Activated naive CD8-positive, alpha-beta T cell treated with anti-CD3 and anti-CD28 coated beads, Interleukin-2, amount 50 U/mL, for 24 hours (primary cell): ENCODE measurements at regions not wholly inside any gene's neighbourhood (a gene's known extent, or its start where the extent isn't known, plus 50 kb on each side); places are given as distances from the start of the nearest gene placed in this dataset.
"Not testable (repeated sequence)": the region's sequence is repeated elsewhere in the genome, so short reads cannot be mapped to it uniquely, and the experiment has no call there.

ENCODE experiments used
- ATAC-seq: fragments of 150-1000 bp; cut with Tn5 transposase; one replicate; pipeline ENCODE4 v1.10.0; 2021
- DNase-seq: peaks from one replicate; pipeline ENCODE4 v3.0.0; 2021
- H3K27ac Mint-ChIP-seq: one replicate; pipeline ENCODE4 v1.8.0; 2021; ENCODE audit warnings: mild to moderate bottlenecking, mixed read lengths
- H3K27me3 Mint-ChIP-seq: one replicate; pipeline ENCODE4 v1.8.0; 2021; ENCODE audit warnings: mixed read lengths
- H3K36me3 Mint-ChIP-seq: one replicate; pipeline ENCODE4 v1.8.0; 2021; ENCODE audit warnings: low read depth, mixed read lengths
- H3K4me1 Mint-ChIP-seq: one replicate; pipeline ENCODE4 v1.8.0; 2021; ENCODE audit warnings: mixed read lengths
- H3K4me3 Mint-ChIP-seq: one replicate; pipeline ENCODE4 v1.8.0; 2021; ENCODE audit warnings: mild to moderate bottlenecking, moderate library complexity, mixed read lengths
- H3K9me3 Mint-ChIP-seq: one replicate; pipeline ENCODE4 v1.8.0; 2021; ENCODE audit warnings: mixed read lengths

DNA sequence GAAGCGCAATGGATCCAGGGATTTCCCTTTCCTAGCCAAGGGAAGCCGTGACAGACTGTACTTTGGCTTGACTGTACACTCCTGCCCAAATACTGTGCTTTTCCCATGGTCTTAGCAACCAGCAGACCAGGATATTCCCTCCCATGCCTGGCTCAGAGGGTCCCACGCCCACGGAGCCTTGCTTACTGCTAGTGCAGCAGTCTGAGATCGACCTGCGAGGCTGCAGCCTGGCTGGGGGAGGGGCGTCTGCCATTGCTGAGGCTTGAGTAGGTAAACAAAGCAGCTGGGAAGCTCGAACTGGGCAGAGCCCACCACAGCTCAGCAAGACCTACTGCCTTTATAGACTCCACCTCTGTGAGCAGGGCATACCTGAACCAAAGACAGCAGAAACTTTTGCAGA, 155.4 kb downstream of the JRKL start:
- H3K36me3 Mint-ChIP-seq, H3K27me3 Mint-ChIP-seq, H3K9me3 Mint-ChIP-seq, DNase-seq, H3K4me1 Mint-ChIP-seq, H3K4me3 Mint-ChIP-seq, H3K27ac Mint-ChIP-seq, ATAC-seq: not testable (repeated sequence)

DNA sequence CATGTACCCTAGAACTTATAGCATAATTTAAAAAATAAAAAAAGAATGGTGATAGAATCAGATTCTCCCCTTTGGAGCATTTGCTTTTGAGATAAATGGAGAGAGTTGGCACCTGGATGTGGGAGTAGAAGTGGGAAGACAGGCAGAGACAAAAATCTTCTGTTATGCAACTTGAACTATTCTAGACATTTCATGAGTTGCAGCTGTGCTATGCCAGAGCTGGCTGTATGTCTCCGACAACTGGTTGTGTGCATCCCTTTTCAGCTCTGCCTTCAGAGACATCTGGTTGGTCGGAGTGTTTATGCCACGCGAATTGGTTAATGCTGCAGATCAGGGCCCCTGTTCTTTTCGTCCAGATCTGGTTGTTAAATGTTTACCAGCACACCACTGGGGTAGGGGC, 161.3 kb downstream of the JRKL start:
- H3K9me3 Mint-ChIP-seq, result no peaks in the 10 kb centered on the region

DNA sequence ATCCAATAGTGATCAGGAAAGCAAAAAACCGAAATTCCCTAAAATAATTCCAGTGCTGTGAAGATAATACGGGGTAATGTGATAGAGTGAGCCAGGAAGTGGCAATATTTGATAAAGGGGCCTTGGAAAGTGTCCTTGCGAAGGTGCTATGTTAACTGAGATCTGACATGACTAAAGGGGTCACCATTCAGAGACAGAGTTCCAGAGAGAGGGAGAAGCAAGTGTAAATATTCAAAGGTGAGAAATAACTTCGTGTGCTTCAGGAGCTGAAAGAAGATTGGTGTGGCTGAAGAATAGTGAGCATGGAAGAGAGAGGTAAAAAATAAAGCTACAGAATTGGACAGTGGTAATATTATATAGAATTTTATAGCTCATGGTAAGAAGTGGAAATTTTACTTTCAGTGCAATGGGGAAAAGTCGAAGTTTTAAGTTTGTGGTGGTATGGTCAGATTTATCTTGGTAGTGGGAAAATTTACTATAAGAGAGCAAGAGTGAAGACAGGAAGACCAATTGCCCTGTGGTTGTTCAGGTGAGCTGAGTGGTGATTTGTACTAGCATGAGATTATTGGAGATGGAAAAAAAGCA, 164.5 kb downstream of the JRKL start:
- Mint-ChIP-seq H3K27me3 (no peaks in the 10 kb centered on the region), H3K36me3 (no peaks in the 10 kb centered on the region), H3K4me1 (no peaks in the 10 kb centered on the region), H3K4me3 (no peak overlapping the region), H3K9me3 (no peaks in the 10 kb centered on the region), H3K27ac (no peak overlapping the region)
- DNase-seq, result no peak
- no peak for ATAC-seq

More for the DNA sequence above, 161.3 kb downstream of the JRKL start:
- ATAC-seq (no peak), DNase-seq (no peak)
- Mint-ChIP-seq H3K27ac (no peak overlapping the region), H3K27me3 (no peaks in the 10 kb centered on the region), H3K36me3 (no peaks in the 10 kb centered on the region), H3K4me1 (no peaks in the 10 kb centered on the region), H3K4me3 (no peak overlapping the region)

DNA sequence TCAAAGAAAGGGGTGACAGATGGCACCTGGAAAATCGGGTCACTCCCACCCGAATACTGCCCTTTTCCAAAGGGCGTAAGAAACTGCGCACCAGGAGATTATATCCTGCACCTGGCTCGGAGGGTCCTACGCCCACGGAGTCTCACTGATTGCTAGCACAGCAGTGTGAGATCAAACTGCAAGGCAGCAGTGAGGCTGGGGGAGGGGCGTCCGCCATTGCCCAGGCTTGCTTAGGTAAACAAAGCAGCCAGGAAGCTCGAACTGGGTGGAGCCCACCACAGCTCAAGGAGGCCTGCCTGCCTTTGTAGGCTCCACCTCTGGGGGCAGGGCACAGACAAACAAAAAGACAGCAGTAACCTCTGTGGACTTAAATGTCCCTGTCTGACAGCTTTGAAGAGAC, 166.0 kb downstream of the JRKL start:
- H3K4me1 Mint-ChIP-seq, DNase-seq, ATAC-seq, H3K9me3 Mint-ChIP-seq, H3K27me3 Mint-ChIP-seq, H3K36me3 Mint-ChIP-seq, H3K4me3 Mint-ChIP-seq, H3K27ac Mint-ChIP-seq: not testable (repeated sequence)

- not testable (repeated sequence) for H3K36me3 Mint-ChIP-seq, H3K27me3 Mint-ChIP-seq, H3K27ac Mint-ChIP-seq, H3K4me1 Mint-ChIP-seq, ATAC-seq, H3K4me3 Mint-ChIP-seq, H3K9me3 Mint-ChIP-seq, DNase-seq
Measured at GRCh38 chr11:96560727-96561126, 170.9 kb downstream of the JRKL start.

DNA sequence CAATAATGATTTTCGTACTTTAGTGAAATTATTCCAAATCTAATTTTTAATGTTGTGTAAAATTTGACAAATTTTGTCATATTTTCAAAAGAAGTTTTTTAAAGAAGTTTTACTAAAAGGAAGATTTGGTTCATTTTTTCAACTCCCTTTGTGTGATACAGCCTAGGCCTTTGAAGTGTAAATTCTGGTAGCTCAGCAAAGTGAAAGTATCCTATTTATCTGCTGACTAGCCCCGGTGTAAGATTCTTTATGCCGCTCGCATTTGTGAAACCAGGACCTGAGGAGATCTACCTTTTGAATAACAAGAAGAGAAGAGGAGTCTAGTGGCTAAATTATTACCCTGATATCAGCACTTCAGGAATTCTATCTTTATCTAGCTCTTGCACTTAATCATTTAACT, 177.4 kb downstream of the JRKL start:
- no peaks in the 10 kb centered on the region for H3K27me3 Mint-ChIP-seq
- H3K36me3 Mint-ChIP-seq, result no peaks in the 10 kb centered on the region
- no peaks in the 10 kb centered on the region for H3K4me1 Mint-ChIP-seq
- H3K4me3 Mint-ChIP-seq, result no peak overlapping the region
- no peaks in the 10 kb centered on the region for H3K9me3 Mint-ChIP-seq
- ATAC-seq (no peak), DNase-seq (no peak)
- H3K27ac Mint-ChIP-seq, result no peak overlapping the region

DNA sequence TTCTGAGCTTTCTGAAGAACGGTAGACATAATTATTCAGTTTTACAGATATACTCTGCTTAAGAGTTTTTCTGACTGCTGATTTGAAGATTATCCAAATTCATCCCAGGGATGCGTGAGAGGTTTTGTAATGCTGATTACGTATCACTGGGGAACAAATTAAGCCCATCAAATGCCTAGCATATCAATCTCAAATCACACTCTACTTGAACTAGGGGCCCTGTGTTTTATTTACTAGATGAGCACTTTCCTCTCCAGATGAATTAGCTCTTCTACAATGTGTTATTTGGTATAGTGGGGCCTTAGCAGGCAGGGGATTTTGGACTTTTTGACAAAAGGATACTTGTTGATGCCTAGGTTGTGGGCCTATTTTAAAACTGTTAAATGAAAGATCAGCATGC, 177.9 kb downstream of the JRKL start:
- H3K9me3 Mint-ChIP-seq, result no peaks in the 10 kb centered on the region
- no peaks in the 10 kb centered on the region for H3K4me1 Mint-ChIP-seq
- no peaks in the 10 kb centered on the region for H3K36me3 Mint-ChIP-seq
- H3K27ac Mint-ChIP-seq, result no peak overlapping the region
- H3K27me3 Mint-ChIP-seq, result no peaks in the 10 kb centered on the region
- H3K4me3 Mint-ChIP-seq, result no peak overlapping the region
- DNase-seq, result no peak
- no peak for ATAC-seq

- ATAC-seq, result no peak
- Mint-ChIP-seq H3K4me3 (no peak overlapping the region), H3K36me3 (no peaks in the 10 kb centered on the region), H3K9me3 (peaks cover 3% of the 10 kb centered on the region), H3K27ac (no peak overlapping the region), H3K27me3 (no peaks in the 10 kb centered on the region), H3K4me1 (no peaks in the 10 kb centered on the region)
- DNase-seq, result no peak
Measured at GRCh38 chr11:96576383-96576782, 186.6 kb downstream of the JRKL start.

DNA sequence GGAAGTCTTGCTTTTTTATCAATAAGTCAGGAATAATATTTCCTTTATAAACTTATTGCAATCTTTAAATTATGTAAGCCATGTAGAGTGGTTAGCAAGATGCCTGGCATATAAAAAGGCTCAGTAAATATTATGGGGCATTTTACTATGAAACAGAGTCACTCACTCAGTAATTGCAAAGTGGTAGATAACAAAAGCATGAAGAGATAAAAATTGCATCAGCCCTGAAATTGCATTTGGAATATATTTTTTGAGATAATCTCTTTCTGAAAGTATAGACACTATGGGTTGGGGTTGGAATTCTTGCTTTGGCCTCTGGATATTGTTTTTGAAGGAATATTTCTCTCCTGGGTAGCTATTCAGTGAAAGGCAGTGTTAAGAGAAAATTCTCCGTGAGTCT, 188.6 kb downstream of the JRKL start:
- Mint-ChIP-seq H3K9me3 (peaks cover under 1% of the 10 kb centered on the region), H3K36me3 (no peaks in the 10 kb centered on the region)

DNA sequence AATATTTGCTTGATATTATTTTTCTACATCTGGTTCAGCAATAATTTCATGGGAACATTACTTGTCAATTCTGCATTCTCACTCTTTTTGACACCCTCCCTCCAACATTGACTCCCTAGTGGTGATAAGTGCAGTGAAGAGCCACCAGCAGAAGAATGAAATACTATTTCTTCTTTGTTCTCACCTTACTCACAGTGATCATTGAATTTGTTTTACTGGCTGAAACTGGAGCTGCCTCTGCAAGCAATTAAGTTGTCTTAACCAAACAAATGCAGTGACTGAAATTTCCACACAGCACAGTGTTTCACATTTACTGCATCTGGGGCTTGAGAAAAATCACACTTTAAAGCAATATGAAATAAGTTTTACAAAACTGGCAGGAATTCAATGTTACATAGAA, 189.8 kb downstream of the JRKL start:
- H3K27me3 Mint-ChIP-seq, result no peaks in the 10 kb centered on the region
- ATAC-seq, result no peak
- no peak overlapping the region for H3K27ac Mint-ChIP-seq
- no peaks in the 10 kb centered on the region for H3K4me1 Mint-ChIP-seq
- no peaks in the 10 kb centered on the region for H3K9me3 Mint-ChIP-seq
- no peak overlapping the region for H3K4me3 Mint-ChIP-seq
- no peak for DNase-seq
- H3K36me3 Mint-ChIP-seq, result no peaks in the 10 kb centered on the region

More for the DNA sequence above, 188.6 kb downstream of the JRKL start:
- no peak for ATAC-seq
- Mint-ChIP-seq H3K27me3 (no peaks in the 10 kb centered on the region), H3K4me1 (no peaks in the 10 kb centered on the region), H3K4me3 (no peak overlapping the region), H3K27ac (no peak overlapping the region)
- DNase-seq, result no peak

- Mint-ChIP-seq H3K4me3 (no peak overlapping the region), H3K9me3 (no peaks in the 10 kb centered on the region), H3K27me3 (no peaks in the 10 kb centered on the region), H3K4me1 (no peaks in the 10 kb centered on the region), H3K27ac (no peak overlapping the region), H3K36me3 (no peaks in the 10 kb centered on the region)
- no peak for DNase-seq
- ATAC-seq, result no peak
Measured at GRCh38 chr11:96580476-96581040, 190.7 kb downstream of the JRKL start.

DNA sequence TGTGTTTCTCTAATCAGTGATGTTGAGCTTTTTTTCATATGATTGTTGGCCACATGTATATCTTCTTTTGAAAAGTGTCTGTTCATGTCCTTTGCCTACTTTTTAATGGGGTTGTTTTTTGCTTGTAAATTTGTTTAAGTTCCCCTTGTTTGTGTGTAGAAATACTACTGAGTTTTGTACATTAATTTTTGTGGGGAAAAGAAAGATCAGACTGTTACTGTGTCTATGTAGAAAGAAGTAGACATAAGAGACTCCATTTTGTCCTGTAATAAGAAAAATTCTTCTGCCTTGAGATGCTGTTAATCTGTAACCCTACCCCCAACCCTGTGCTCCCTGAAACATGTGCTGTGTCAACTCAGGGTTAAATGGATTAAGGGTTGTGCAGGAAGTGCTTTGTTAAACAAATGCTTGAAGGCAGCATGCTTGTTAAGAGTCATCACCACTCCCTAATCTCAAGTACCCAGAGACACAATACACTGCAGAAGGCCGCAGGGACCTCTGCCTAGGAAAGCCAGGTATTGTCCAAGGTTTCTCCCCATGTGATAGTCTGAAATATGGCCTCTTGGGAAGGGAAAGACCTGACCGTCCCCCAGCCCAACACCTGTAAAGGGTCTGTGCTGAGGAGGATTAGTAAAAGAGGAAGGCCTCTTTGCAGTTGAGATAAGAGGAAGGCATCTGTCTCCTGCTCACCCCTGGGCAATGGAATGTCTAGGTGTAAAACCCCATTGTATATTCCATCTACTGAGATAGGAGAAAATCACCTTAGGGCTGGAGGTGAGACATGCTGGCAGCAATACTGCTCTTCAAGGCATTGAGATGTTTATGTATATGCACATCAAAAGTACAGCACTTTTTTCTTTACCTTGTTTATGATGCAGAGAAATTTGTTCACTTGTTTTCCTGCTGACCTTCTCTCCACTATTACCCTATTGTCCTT, 196.4 kb downstream of the JRKL start:
- not testable (repeated sequence) for H3K27me3 Mint-ChIP-seq, H3K4me3 Mint-ChIP-seq, H3K27ac Mint-ChIP-seq, H3K9me3 Mint-ChIP-seq, DNase-seq, H3K36me3 Mint-ChIP-seq, ATAC-seq, H3K4me1 Mint-ChIP-seq

- H3K4me3 Mint-ChIP-seq, H3K27ac Mint-ChIP-seq, DNase-seq, ATAC-seq, H3K4me1 Mint-ChIP-seq, H3K36me3 Mint-ChIP-seq, H3K9me3 Mint-ChIP-seq, H3K27me3 Mint-ChIP-seq: not testable (repeated sequence)
Measured at GRCh38 chr11:96588793-96589192, 199.0 kb downstream of the JRKL start.

- ATAC-seq (no peak), DNase-seq (no peak)
- H3K4me1 Mint-ChIP-seq, result no peaks in the 10 kb centered on the region
- no peak overlapping the region for H3K27ac Mint-ChIP-seq
- no peaks in the 10 kb centered on the region for H3K27me3 Mint-ChIP-seq
- no peak overlapping the region for H3K4me3 Mint-ChIP-seq
- H3K9me3 Mint-ChIP-seq, result no peaks in the 10 kb centered on the region
- H3K36me3 Mint-ChIP-seq, result no peaks in the 10 kb centered on the region
Measured at GRCh38 chr11:96595011-96595410, 205.2 kb downstream of the JRKL start.

- Mint-ChIP-seq H3K27ac (no peak overlapping the region), H3K27me3 (no peaks in the 10 kb centered on the region), H3K4me3 (no peak overlapping the region), H3K4me1 (no peaks in the 10 kb centered on the region), H3K36me3 (no peaks in the 10 kb centered on the region), H3K9me3 (no peaks in the 10 kb centered on the region)
- ATAC-seq, result no peak
- no peak for DNase-seq
Measured at GRCh38 chr11:96607864-96608558, 218.2 kb downstream of the JRKL start.
